H1 (cell line): ENCODE measurements at regions not wholly inside any gene's neighbourhood (a gene's known extent, or its start where the extent isn't known, plus 50 kb on each side); places are given as distances from the start of the nearest gene placed in this dataset.

Source experiments
- CTCF ChIA-PET: fragments of 300-600 bp; sonication (Branson Sonifier 250); formaldehyde crosslinking; loops from one replicate; lab custom pipeline; 2021; ENCODE audit not compliant: partially characterized antibody; lab: Charles Lee
- POLR2A ChIA-PET: fragments of 300-600 bp; sonication (Branson Sonifier 250); formaldehyde crosslinking; loops from one replicate; lab custom pipeline; 2021; ENCODE audit warnings: inconsistent platforms; ENCODE audit not compliant: partially characterized antibody; lab: Charles Lee
- DNase-seq, 2 experiments: peaks; one replicate each; pipeline versions ENCODE4 v3.0.0 to v3.0.0-alpha.2; 2010 to 2022; ENCODE audit warnings: low spot score in 2 of 2, low read depth in 1 of 2, mixed read lengths in 1 of 2
- FAIRE-seq: peaks from 2 replicates; lab custom pipeline; 2011; peaks lifted over from hg19 to GRCh38; lab: Jason Lieb, UNC
- H2AFZ ChIP-seq: 2 replicates; pipeline ENCODE4 v1.8.1; 2012; ENCODE audit warnings: low read length, inconsistent platforms
- H2AK5ac ChIP-seq: 2 replicates; pipeline ENCODE4 v1.6.1; 2013; ENCODE audit warnings: low read depth, low read length
- H2BK120ac ChIP-seq: replicated peaks from 2 replicates; pipeline ENCODE3; 2013; ENCODE audit warnings: low read depth, low read length, inconsistent platforms
- H2BK12ac ChIP-seq: 2 replicates; pipeline ENCODE4 v1.6.1; 2013; ENCODE audit warnings: low read depth, low read length
- H2BK15ac ChIP-seq: 2 replicates; pipeline ENCODE4 v1.6.1; 2013; ENCODE audit warnings: low read length
- H2BK20ac ChIP-seq: 2 replicates; pipeline ENCODE4 v1.6.1; 2013; ENCODE audit warnings: low read length
- H2BK5ac ChIP-seq: 2 replicates; pipeline ENCODE4 v1.6.1; 2013; ENCODE audit warnings: low read depth, low read length
- H3K14ac ChIP-seq: 2 replicates; pipeline ENCODE4 v1.6.1; 2013; ENCODE audit warnings: inconsistent platforms; ENCODE audit not compliant: insufficient read length
- H3K18ac ChIP-seq: 2 replicates; pipeline ENCODE4 v1.6.1; 2013; ENCODE audit warnings: low read length; ENCODE audit errors: extremely low read depth
- H3K23ac ChIP-seq: 2 replicates; pipeline ENCODE4 v1.6.1; 2013; ENCODE audit warnings: inconsistent platforms; ENCODE audit not compliant: insufficient read length
- H3K23me2 ChIP-seq: 2 replicates; pipeline ENCODE4 v1.6.1; 2013; ENCODE audit warnings: low read depth, low read length
- H3K27ac ChIP-seq: 2 replicates; pipeline ENCODE4 v1.6.1; 2011; ENCODE audit warnings: low read depth, low read length, inconsistent platforms
- H3K27me3 ChIP-seq, 4 experiments: replicated peaks in 1 of 4; 1 replicate in 1 of 4; 2 replicates in 3 of 4; pipeline versions ENCODE4 v1.6.1 to v1.8.1; 2011 to 2013; ENCODE audit warnings: low read length in 3 of 4, mild to moderate bottlenecking in 3 of 4, inconsistent platforms in 2 of 4, mixed read lengths in 2 of 4, moderate library complexity in 1 of 4; ENCODE audit not compliant: control insufficient read depth in 3 of 4, insufficient read depth in 3 of 4; ENCODE audit errors: extremely low read depth in 1 of 4
- H3K36me3 ChIP-seq, 4 experiments: 2 replicates each; pipeline versions ENCODE4 v1.6.1 to v1.8.1; 2011 to 2013; ENCODE audit warnings: mild to moderate bottlenecking in 4 of 4, low read length in 3 of 4, moderate library complexity in 2 of 4, control low read depth in 1 of 4, inconsistent platforms in 1 of 4; ENCODE audit not compliant: insufficient read depth in 4 of 4, control insufficient read depth in 2 of 4
- H3K4ac ChIP-seq: replicated peaks from 2 replicates; pipeline ENCODE3; 2013; ENCODE audit warnings: low read length, low read depth, mixed read lengths, inconsistent platforms; ENCODE audit not compliant: insufficient read length
- H3K4me1 ChIP-seq, 4 experiments: replicated peaks in 1 of 4; 1 replicate in 1 of 4; 2 replicates in 3 of 4; pipeline versions ENCODE4 v1.6.1 to v1.8.1; 2011 to 2013; ENCODE audit warnings: low read length in 3 of 4, inconsistent platforms in 2 of 4, mixed read lengths in 1 of 4; ENCODE audit not compliant: insufficient read depth in 4 of 4, control insufficient read depth in 3 of 4
- H3K4me2 ChIP-seq, 2 experiments: 2 replicates each; pipeline versions ENCODE4 v1.6.1 to v1.8.1; 2011 to 2013; ENCODE audit warnings: low read depth in 2 of 2, low read length in 2 of 2, control low read depth in 1 of 2, inconsistent platforms in 1 of 2, mild to moderate bottlenecking in 1 of 2; ENCODE audit not compliant: insufficient read depth in 1 of 2
- H3K4me3 ChIP-seq, 4 experiments: fragments of 200-600, 300-600 bp in 1 of 4; sonication (generic), shearing (Covaris generic), sonication (Bioruptor Twin) in 1 of 4; 2 replicates each; pipeline versions ENCODE4 v1.5.1 to v1.8.1; 2011 to 2016; ENCODE audit warnings: low read length in 4 of 4, low read depth in 3 of 4, control low read depth in 2 of 4, inconsistent platforms in 2 of 4, mild to moderate bottlenecking in 2 of 4, mixed read lengths in 1 of 4, moderate library complexity in 1 of 4; ENCODE audit not compliant: insufficient read depth in 2 of 4; ENCODE audit errors: extremely low read depth in 1 of 4
- H3K56ac ChIP-seq: replicated peaks from 2 replicates; pipeline ENCODE3; 2013; ENCODE audit warnings: low read depth, mild to moderate bottlenecking, mixed read lengths, low read length, inconsistent platforms; ENCODE audit not compliant: insufficient read length
- H3K79me1 ChIP-seq: 2 replicates; pipeline ENCODE4 v1.6.1; 2013; ENCODE audit warnings: low read depth, low read length, control low read depth
- H3K79me2 ChIP-seq, 2 experiments: 2 replicates each; pipeline versions ENCODE4 v1.6.1 to v1.8.1; 2012 to 2013; ENCODE audit warnings: low read length in 2 of 2, mild to moderate bottlenecking in 2 of 2, inconsistent platforms in 1 of 2; ENCODE audit not compliant: insufficient read depth in 2 of 2, control insufficient read depth in 1 of 2
- H3K9ac ChIP-seq, 4 experiments: replicated peaks in 1 of 4; 1 replicate in 1 of 4; 2 replicates in 3 of 4; pipeline versions ENCODE4 v1.6.1 to v1.8.1; 2011 to 2013; ENCODE audit warnings: low read depth in 3 of 4, low read length in 3 of 4, control low read depth in 2 of 4, mild to moderate bottlenecking in 2 of 4, moderate library complexity in 2 of 4, inconsistent platforms in 1 of 4; ENCODE audit errors: extremely low read depth in 1 of 4
- H3K9me3 ChIP-seq, 2 experiments: 2 replicates each; pipeline versions ENCODE4 v1.6.1 to v1.8.1; 2012 to 2013; ENCODE audit warnings: mild to moderate bottlenecking in 2 of 2, moderate library complexity in 2 of 2, control low read depth in 1 of 2, inconsistent platforms in 1 of 2, low read depth in 1 of 2, low read length in 1 of 2, mixed read lengths in 1 of 2; ENCODE audit not compliant: insufficient read depth in 2 of 2
- H4K20me1 ChIP-seq, 2 experiments: replicated peaks in 1 of 2; 2 replicates each; pipeline versions ENCODE3 to v1.8.1; 2011 to 2013; ENCODE audit warnings: inconsistent platforms in 2 of 2, low read length in 2 of 2, mild to moderate bottlenecking in 1 of 2; ENCODE audit not compliant: insufficient read depth in 2 of 2, control insufficient read depth in 1 of 2
- H4K5ac ChIP-seq: 2 replicates; pipeline ENCODE4 v1.6.1; 2013; ENCODE audit warnings: low read length, low read depth, mixed read lengths, inconsistent platforms; ENCODE audit not compliant: insufficient read length
- H4K8ac ChIP-seq: 2 replicates; pipeline ENCODE4 v1.8.0; 2013; ENCODE audit warnings: mild to moderate bottlenecking, moderate library complexity, low read length, inconsistent platforms; ENCODE audit not compliant: insufficient read depth; ENCODE audit errors: extremely low read depth
- H4K91ac ChIP-seq: replicated peaks from 2 replicates; pipeline ENCODE3; 2013; ENCODE audit warnings: low read length, mixed read lengths, inconsistent platforms; ENCODE audit not compliant: insufficient read length
- HDAC2 ChIP-seq, 2 experiments: fragments of 300-600 bp in 1 of 2; sonication (generic) in 1 of 2; IDR thresholded peaks; 2 replicates each; pipeline ENCODE4 v1.6.1; 2011 to 2012; ENCODE audit warnings: low read depth in 2 of 2, low read length in 2 of 2, mild to moderate bottlenecking in 2 of 2, moderate library complexity in 2 of 2, borderline replicate concordance in 1 of 2, inconsistent platforms in 1 of 2
- HDAC6 ChIP-seq: IDR thresholded peaks from one replicate; pipeline ENCODE4 v1.7.1; 2012; ENCODE audit warnings: low read depth, mild to moderate bottlenecking, inconsistent platforms, low read length, moderate library complexity
- RAD21 ChIP-seq, 2 experiments: IDR thresholded peaks in 1 of 2; conservative IDR thresholded peaks in 1 of 2; 2 replicates each; pipeline ENCODE4 v1.6.1; 2011; ENCODE audit warnings: low read depth in 2 of 2, low read length in 2 of 2, improper control_type of control experiment in 1 of 2, inconsistent platforms in 1 of 2, mild to moderate bottlenecking in 1 of 2, moderate library complexity in 1 of 2
- SIN3A ChIP-seq, 2 experiments: IDR thresholded peaks in 1 of 2; conservative IDR thresholded peaks in 1 of 2; 2 replicates each; pipeline ENCODE4 v1.6.1; 2011 to 2012; ENCODE audit warnings: low read length in 2 of 2, improper control_type of control experiment in 1 of 2, low read depth in 1 of 2, mild to moderate bottlenecking in 1 of 2
- SIRT6 ChIP-seq: IDR thresholded peaks from one replicate; pipeline ENCODE4 v1.7.1; 2012; ENCODE audit warnings: low read length, inconsistent platforms
- SIX5 ChIP-seq: IDR thresholded peaks from 2 replicates; pipeline ENCODE4 v1.6.1; 2011; ENCODE audit warnings: mild to moderate bottlenecking, low read depth, low read length
- WGBS, 2 experiments: shearing (Covaris generic) in 1 of 2; methylation state at CpG; one replicate each; pipeline versions ENCODE4 v1.1.6 to v1.1.7; 2013 to 2015; ENCODE audit warnings: low lambda C conversion rate in 2 of 2, mixed read lengths in 2 of 2, inconsistent platforms in 1 of 2, low coverage in 1 of 2, missing lambda C conversion rate in 1 of 2; ENCODE audit not compliant: insufficient replicate concordance in 2 of 2, insufficient coverage in 1 of 2, insufficient read length in 1 of 2; ENCODE audit errors: extremely low coverage in 1 of 2, missing lambda C conversion rate in 1 of 2; 5-methylcytosine and 5-hydroxymethylcytosine counted together

GRCh38 chr3:159008401-159008800 is 206.5 kb downstream of the MFSD1 start:
- Histone ChIP-seq H3K9me3 (no peaks in the 10 kb centered on the region), H4K20me1 (no peaks in the 10 kb centered on the region), H4K91ac (no peak overlapping the region), H2BK120ac (no peak overlapping the region), H3K36me3 (no peaks in the 10 kb centered on the region), H2AK5ac (no peak overlapping the region), H2AFZ (no peak overlapping the region), H3K18ac (no peak overlapping the region), H2BK20ac (no peak overlapping the region), H3K79me1 (no peaks in the 10 kb centered on the region), H2BK5ac (no peak overlapping the region), H3K27me3 (no peaks in the 10 kb centered on the region), H3K79me2 (no peaks in the 10 kb centered on the region), H3K27ac (no peak overlapping the region), H2BK12ac (no peak overlapping the region), H4K5ac (no peak overlapping the region), H3K56ac (no peak overlapping the region), H3K4me3 (no peak overlapping the region), H3K23me2 (no peaks in the 10 kb centered on the region; the same call in 1 of the 2 replicates), H2BK15ac (no peak overlapping the region), H3K4me1 (no peaks in the 10 kb centered on the region), H3K4me2 (no peak overlapping the region), H3K9ac (no peak overlapping the region), H3K23ac (no peak overlapping the region), H4K8ac (no peak overlapping the region), H3K4ac (no peak overlapping the region), H3K14ac (no peak overlapping the region)
- FAIRE-seq = no peak
- POLR2A ChIA-PET = no interaction called here
- CTCF ChIA-PET = interaction anchor here (0.6 to 0.8 kb wide), 2 partner anchors 14 to 70 kb away, joined by 3 to 4 read pairs; no protein-coding TSS in a partner anchor
- DNase-seq = no peak
- 98% methylated on average over 4 of the region's 4 CpGs; no CpG with 5 or more reads in 1 of the 2 experiments for whole genome bisulfite sequencing, 2 experiments
- no peak for TF ChIP-seq SIRT6
- TF ChIP-seq HDAC6 = no peak
- TF ChIP-seq HDAC2 (IDR thresholded peaks at IDR 0.05; ENCODE audit: borderline replicate concordance in 1 of 2, low read depth in 2 of 2, low read length in 2 of 2) = no peak
- no peak for TF ChIP-seq RAD21 (IDR thresholded peaks at IDR 0.05 in 1 of 2, conservative IDR thresholded peaks at IDR 0.05 in 1 of 2; ENCODE audit: low read depth in 2 of 2, low read length in 2 of 2)
- TF ChIP-seq SIX5 = no peak
- TF ChIP-seq SIN3A (conservative IDR thresholded peaks at IDR 0.05 in 1 of 2, IDR thresholded peaks at IDR 0.05 in 1 of 2; ENCODE audit: low read depth in 1 of 2, low read length in 2 of 2) = no peak
